K562 (cell line): ENCODE measurements at regions not wholly inside any gene's neighbourhood (a gene's known extent, or its start where the extent isn't known, plus 50 kb on each side); places are given as distances from the start of the nearest gene placed in this dataset.

Experiments used
- ATAC-seq: fragments of 200-7000 bp; cut with Tn5 transposase; 3 replicates; pipeline ENCODE4 v1.9.1; 2020; ENCODE audit warnings: moderate library complexity
- BruUV-seq: library from RNA; stranded (reverse); fragments of 400-500 nt; replicated peaks from 2 replicates; lab custom pipeline; 2021; lab: Mats Ljungman, UMichigan
- CTCF ChIA-PET: fragments of 300-600 bp; formaldehyde crosslinking; extraction: SDS; loops from one replicate; lab custom pipeline; 2021; ENCODE audit warnings: low intra/inter-chr PET ratio; lab: Yijun Ruan, JAX
- POLR2A ChIA-PET: fragments of 300-600, 350-650 bp; sonication (Branson Sonifier 250); formaldehyde crosslinking; extraction: SDS; loops from one replicate; lab custom pipeline; 2021; ENCODE audit warnings: antibody characterized with exemption, inconsistent platforms; lab: Yijun Ruan, JAX
- DNase-seq, 4 experiments: peaks; one replicate each; pipeline versions ENCODE4 v3.0.0 to v3.0.0-alpha.2; 2011 to 2018; ENCODE audit warnings: low spot score in 3 of 4, mixed read lengths in 3 of 4; ENCODE audit errors: extremely low read depth in 1 of 4
- FAIRE-seq: peaks from 2 replicates; lab custom pipeline; 2011; peaks lifted over from hg19 to GRCh38; lab: Jason Lieb, UNC
- H2AFZ ChIP-seq: 2 replicates; pipeline ENCODE4 v1.6.0; 2011; ENCODE audit warnings: low read depth, low read length, control low read depth, inconsistent platforms
- H3K27ac ChIP-seq: fragments of 200-600 bp; 3 replicates; pipeline ENCODE4 v1.8.0; 2011; ENCODE audit warnings: low read depth, mild to moderate bottlenecking, control low read depth, inconsistent platforms, low read length, moderate library complexity, mixed read lengths; ENCODE audit errors: extremely low read depth
- H3K27me3 ChIP-seq, 2 experiments: fragments of 300-600 bp in 1 of 2; 2 replicates in 1 of 2; 3 replicates in 1 of 2; pipeline versions ENCODE4 v1.6.0 to v1.8.0; 2011; ENCODE audit warnings: inconsistent platforms in 2 of 2, low read length in 2 of 2, mild to moderate bottlenecking in 1 of 2, mixed read lengths in 1 of 2, moderate library complexity in 1 of 2; ENCODE audit not compliant: control insufficient read depth in 2 of 2, insufficient read depth in 2 of 2
- H3K36me3 ChIP-seq: fragments of 300-600 bp; 3 replicates; pipeline ENCODE4 v1.8.0; 2011; ENCODE audit warnings: mild to moderate bottlenecking, low read length, inconsistent platforms; ENCODE audit not compliant: control insufficient read depth, insufficient read depth
- H3K4me1 ChIP-seq, 2 experiments: fragments of 200-600 bp in 1 of 2; replicated peaks in 1 of 2; 2 replicates in 1 of 2; 3 replicates in 1 of 2; pipeline versions ENCODE4 v1.5.1 to v1.8.0; 2011; ENCODE audit warnings: inconsistent platforms in 2 of 2, low read length in 2 of 2, mild to moderate bottlenecking in 1 of 2, mixed read lengths in 1 of 2, moderate library complexity in 1 of 2; ENCODE audit not compliant: control insufficient read depth in 2 of 2, insufficient read depth in 2 of 2
- H3K4me2 ChIP-seq: 2 replicates; pipeline ENCODE4 v1.6.1; 2011; ENCODE audit warnings: low read length, control low read depth, inconsistent platforms, mixed read lengths; ENCODE audit not compliant: insufficient read depth
- H3K4me3 ChIP-seq: fragments of 200-600 bp; sonication (generic), shearing (Covaris generic); 2 replicates; pipeline ENCODE4 v1.5.1; 2016; ENCODE audit warnings: control low read depth, inconsistent platforms
- H3K79me2 ChIP-seq: fragments of 200-600 bp; 3 replicates; pipeline ENCODE4 v1.8.0; 2011; ENCODE audit warnings: low read length, inconsistent platforms; ENCODE audit not compliant: control insufficient read depth, insufficient read depth
- H3K9ac ChIP-seq, 2 experiments: 2 replicates each; pipeline versions ENCODE4 v1.6.0 to v1.6.1; 2011; ENCODE audit warnings: low read depth in 2 of 2, low read length in 2 of 2, control low read depth in 1 of 2, inconsistent platforms in 1 of 2, mild to moderate bottlenecking in 1 of 2, mixed read lengths in 1 of 2; ENCODE audit not compliant: insufficient read depth in 1 of 2
- H3K9me1 ChIP-seq: one replicate; pipeline ENCODE4 v1.6.0; 2011; ENCODE audit warnings: inconsistent platforms, mild to moderate bottlenecking, low read length, moderate library complexity; ENCODE audit not compliant: control insufficient read depth, insufficient read depth
- H3K9me3 ChIP-seq: replicated peaks from 2 replicates; pipeline ENCODE4 v1.5.1; 2011; ENCODE audit warnings: low read depth, low read length, inconsistent platforms; ENCODE audit not compliant: control insufficient read depth, insufficient read depth
- H4K20me1 ChIP-seq: replicated peaks from 2 replicates; pipeline ENCODE4 v1.6.1; 2011; ENCODE audit warnings: low read length, inconsistent platforms, mixed read lengths; ENCODE audit not compliant: control insufficient read depth, insufficient read depth
- NELFE ChIP-seq: IDR thresholded peaks from 2 replicates; pipeline ENCODE4 v1.6.1; 2011; ENCODE audit warnings: mild to moderate bottlenecking; ENCODE audit not compliant: insufficient read depth, insufficient read length
- SMARCB1 ChIP-seq: IDR thresholded peaks from 2 replicates; pipeline ENCODE4 v1.6.1; 2011; ENCODE audit warnings: improper control_type of control experiment, low read depth; ENCODE audit not compliant: insufficient read length
- WGBS: fragments of 100-300 bp; shearing (Covaris generic); methylation state at CpG from one replicate; pipeline ENCODE4 v1.1.6; 2016; ENCODE audit warnings: low coverage, mixed read lengths; ENCODE audit not compliant: insufficient coverage; ENCODE audit errors: missing lambda C conversion rate; 5-methylcytosine and 5-hydroxymethylcytosine counted together
- in situ Hi-C: fragments of 300-500 bp; cut with MboI; formaldehyde crosslinking; loops from 4 replicates; pipeline ENCODE4 v1.15.0; 2018; ENCODE audit warnings: inconsistent platforms, mixed read lengths
- intact Hi-C: fragments of 100-400 bp; cut with micrococcal nuclease; formaldehyde crosslinking; loops from 2 replicates; pipeline ENCODE4 v1.14.2; 2022
- TF ChIP-seq, protein P1 (sequence below): sonication (generic); formaldehyde crosslinking; IDR thresholded peaks from 2 replicates; pipeline ENCODE4 v1.8.1; 2023; ENCODE audit warnings: missing genetic modification reagents, mild to moderate bottlenecking, borderline replicate concordance

DNA sequence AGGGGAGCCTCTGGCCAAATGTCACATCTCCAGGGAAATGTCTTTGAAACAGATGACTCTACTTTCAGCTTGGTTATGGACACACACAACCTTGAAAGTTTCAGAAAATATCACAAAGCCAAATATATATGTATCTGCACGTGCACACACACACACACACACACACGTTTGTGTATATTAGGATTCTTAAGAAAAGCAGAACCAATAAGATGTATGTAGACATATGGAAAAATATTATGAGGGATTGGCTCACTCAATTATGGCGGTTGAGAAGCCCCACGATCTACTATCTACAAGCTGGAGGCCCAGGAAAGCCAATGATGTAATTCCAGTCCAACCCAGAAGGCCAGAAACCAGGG lies 194.9 kb downstream of the PALM2AKAP2 start (continued):
- TF ChIP-seq, protein P1, sequence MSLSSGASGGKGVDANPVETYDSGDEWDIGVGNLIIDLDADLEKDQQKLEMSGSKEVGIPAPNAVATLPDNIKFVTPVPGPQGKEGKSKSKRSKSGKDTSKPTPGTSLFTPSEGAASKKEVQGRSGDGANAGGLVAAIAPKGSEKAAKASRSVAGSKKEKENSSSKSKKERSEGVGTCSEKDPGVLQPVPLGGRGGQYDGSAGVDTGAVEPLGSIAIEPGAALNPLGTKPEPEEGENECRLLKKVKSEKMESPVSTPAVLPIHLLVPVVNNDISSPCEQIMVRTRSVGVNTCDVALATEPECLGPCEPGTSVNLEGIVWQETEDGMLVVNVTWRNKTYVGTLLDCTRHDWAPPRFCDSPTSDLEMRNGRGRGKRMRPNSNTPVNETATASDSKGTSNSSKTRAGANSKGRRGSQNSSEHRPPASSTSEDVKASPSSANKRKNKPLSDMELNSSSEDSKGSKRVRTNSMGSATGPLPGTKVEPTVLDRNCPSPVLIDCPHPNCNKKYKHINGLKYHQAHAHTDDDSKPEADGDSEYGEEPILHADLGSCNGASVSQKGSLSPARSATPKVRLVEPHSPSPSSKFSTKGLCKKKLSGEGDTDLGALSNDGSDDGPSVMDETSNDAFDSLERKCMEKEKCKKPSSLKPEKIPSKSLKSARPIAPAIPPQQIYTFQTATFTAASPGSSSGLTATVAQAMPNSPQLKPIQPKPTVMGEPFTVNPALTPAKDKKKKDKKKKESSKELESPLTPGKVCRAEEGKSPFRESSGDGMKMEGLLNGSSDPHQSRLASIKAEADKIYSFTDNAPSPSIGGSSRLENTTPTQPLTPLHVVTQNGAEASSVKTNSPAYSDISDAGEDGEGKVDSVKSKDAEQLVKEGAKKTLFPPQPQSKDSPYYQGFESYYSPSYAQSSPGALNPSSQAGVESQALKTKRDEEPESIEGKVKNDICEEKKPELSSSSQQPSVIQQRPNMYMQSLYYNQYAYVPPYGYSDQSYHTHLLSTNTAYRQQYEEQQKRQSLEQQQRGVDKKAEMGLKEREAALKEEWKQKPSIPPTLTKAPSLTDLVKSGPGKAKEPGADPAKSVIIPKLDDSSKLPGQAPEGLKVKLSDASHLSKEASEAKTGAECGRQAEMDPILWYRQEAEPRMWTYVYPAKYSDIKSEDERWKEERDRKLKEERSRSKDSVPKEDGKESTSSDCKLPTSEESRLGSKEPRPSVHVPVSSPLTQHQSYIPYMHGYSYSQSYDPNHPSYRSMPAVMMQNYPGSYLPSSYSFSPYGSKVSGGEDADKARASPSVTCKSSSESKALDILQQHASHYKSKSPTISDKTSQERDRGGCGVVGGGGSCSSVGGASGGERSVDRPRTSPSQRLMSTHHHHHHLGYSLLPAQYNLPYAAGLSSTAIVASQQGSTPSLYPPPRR (CRISPR knock-in tag) = no peak
- no peak for TF ChIP-seq SMARCB1

DNA sequence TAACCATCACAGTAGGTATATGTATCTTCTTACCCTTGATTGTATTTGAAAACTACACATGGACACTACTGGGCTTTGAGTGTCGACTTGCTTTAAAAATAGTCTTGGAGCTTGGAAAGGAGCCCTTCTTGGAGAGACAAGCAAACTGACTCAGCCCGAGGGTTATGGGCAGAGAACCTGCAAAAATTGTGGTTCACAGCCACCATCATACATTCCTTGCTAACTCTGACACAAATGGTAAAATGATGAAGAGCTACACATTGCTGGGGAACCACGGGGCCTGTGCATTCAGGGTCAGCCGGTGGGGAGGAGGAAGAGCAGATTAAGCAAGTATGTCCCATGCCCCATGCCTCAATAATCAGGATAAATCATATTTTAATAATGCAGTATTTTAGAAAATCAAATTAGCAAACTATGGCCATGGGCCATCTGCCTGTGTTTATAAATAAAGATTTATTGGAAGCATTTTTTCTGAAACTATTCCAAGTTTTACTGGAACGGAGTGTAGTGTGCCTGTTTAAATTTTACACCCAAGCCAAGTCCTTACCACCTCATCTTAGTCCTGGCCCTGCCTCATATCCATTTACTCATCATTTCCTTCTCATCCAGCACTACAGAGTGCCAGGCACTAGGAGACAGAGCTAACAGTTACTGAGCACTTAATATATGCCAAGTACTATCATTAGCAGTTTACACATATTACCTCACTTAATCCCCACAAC lies 195.7 kb downstream of the PALM2AKAP2 start:
- Histone ChIP-seq H3K9me3 (no peaks in the 10 kb centered on the region), H3K9ac (no peak overlapping the region), H3K27me3 (no peaks in the 10 kb centered on the region), H3K36me3 (no peaks in the 10 kb centered on the region), H3K4me3 (no peak overlapping the region), H3K9me1 (no peaks in the 10 kb centered on the region), H3K4me1 (no peaks in the 10 kb centered on the region), H3K27ac (no peak overlapping the region), H2AFZ (no peak overlapping the region), H3K4me2 (no peak overlapping the region), H4K20me1 (no peaks in the 10 kb centered on the region), H3K79me2 (no peaks in the 10 kb centered on the region)
- no peak for DNase-seq
- no peak for FAIRE-seq
- WGBS = 2% methylated on average over 5 of the region's 5 CpGs
- CTCF ChIA-PET = no interaction called here
- POLR2A ChIA-PET = no interaction called here
- no peak for TF ChIP-seq NELFE
- no peak for ATAC-seq
- no TSS peak for BruUV-seq
- intact Hi-C loops = no loop called here
- in situ Hi-C loops = no loop called here
